A549 (cell line): ENCODE measurements at regions not wholly inside any gene's neighbourhood (a gene's known extent, or its start where the extent isn't known, plus 50 kb on each side); places are given as distances from the start of the nearest gene placed in this dataset.

Source experiments
- CHD4 ChIP-seq: fragments of 200-600 bp; sonication (generic); IDR thresholded peaks from 2 replicates; pipeline ENCODE4 v1.6.1; 2016; ENCODE audit warnings: antibody characterized with exemption, mild to moderate bottlenecking, borderline replicate concordance
- EP300 ChIP-seq, 2 experiments: fragments of >200 bp; sonication (Bioruptor Twin); formaldehyde crosslinking; IDR thresholded peaks; 2 replicates in 1 of 2; 3 replicates in 1 of 2; pipeline ENCODE4 v1.6.1; 2016 to 2017
- HDAC2 ChIP-seq: fragments of 200-600 bp; sonication (generic); IDR thresholded peaks from 2 replicates; pipeline ENCODE4 v1.6.1; 2016
- JUN ChIP-seq, 2 experiments: fragments of >200 bp; sonication (Bioruptor Twin); formaldehyde crosslinking; IDR thresholded peaks; 2 replicates in 1 of 2; 3 replicates in 1 of 2; pipeline ENCODE4 v1.6.1; 2016 to 2017
- MYC ChIP-seq: IDR thresholded peaks from 2 replicates; pipeline ENCODE4 v1.6.1; 2012; ENCODE audit warnings: mild to moderate bottlenecking, inconsistent platforms, low read length, improper control_type of control experiment, borderline replicate concordance
- POLR2A ChIP-seq: IDR thresholded peaks from 2 replicates; pipeline ENCODE4 v1.6.1; 2012; ENCODE audit warnings: mild to moderate bottlenecking, low read length
- TF ChIP-seq, protein P1 (sequence below): fragments of >200 bp; sonication (Bioruptor Twin); formaldehyde crosslinking; IDR thresholded peaks from 3 replicates; pipeline ENCODE4 v1.5.1; 2016

DNA sequence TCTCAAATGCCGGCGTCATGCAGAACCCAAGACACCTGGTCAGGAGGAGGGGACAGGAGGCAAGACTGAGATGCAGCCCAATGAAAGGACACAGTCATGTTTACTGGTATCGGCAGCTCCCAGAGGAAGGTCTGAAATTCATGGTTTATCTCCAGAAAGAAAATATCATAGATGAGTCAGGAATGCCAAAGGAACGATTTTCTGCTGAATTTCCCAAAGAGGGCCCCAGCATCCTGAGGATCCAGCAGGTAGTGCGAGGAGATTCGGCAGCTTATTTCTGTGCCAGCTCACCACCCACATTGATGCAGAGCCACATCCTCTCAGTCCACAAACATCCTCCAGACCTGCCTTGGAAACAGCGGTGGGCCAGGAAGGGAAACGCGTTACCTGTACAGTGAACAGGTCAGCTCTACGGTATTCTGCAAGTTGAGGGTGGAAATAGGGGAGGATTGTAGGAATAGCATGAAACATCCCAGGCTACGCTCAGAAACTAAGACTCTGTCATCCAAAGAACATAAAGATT lies 133.1 kb upstream of the PRSS1 start:
- TF ChIP-seq MYC = no peak
- no peak for TF ChIP-seq HDAC2
- TF ChIP-seq, protein P1, sequence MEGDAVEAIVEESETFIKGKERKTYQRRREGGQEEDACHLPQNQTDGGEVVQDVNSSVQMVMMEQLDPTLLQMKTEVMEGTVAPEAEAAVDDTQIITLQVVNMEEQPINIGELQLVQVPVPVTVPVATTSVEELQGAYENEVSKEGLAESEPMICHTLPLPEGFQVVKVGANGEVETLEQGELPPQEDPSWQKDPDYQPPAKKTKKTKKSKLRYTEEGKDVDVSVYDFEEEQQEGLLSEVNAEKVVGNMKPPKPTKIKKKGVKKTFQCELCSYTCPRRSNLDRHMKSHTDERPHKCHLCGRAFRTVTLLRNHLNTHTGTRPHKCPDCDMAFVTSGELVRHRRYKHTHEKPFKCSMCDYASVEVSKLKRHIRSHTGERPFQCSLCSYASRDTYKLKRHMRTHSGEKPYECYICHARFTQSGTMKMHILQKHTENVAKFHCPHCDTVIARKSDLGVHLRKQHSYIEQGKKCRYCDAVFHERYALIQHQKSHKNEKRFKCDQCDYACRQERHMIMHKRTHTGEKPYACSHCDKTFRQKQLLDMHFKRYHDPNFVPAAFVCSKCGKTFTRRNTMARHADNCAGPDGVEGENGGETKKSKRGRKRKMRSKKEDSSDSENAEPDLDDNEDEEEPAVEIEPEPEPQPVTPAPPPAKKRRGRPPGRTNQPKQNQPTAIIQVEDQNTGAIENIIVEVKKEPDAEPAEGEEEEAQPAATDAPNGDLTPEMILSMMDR = no peak
- TF ChIP-seq CHD4 = no peak
- no peak for TF ChIP-seq JUN (IDR thresholded peaks at IDR 0.05)
- TF ChIP-seq EP300 (IDR thresholded peaks at IDR 0.05) = no peak
- no peak for TF ChIP-seq POLR2A
